Neural progenitor cell (in vitro differentiated cells): ENCODE measurements at regions not wholly inside any gene's neighbourhood (a gene's known extent, or its start where the extent isn't known, plus 50 kb on each side); places are given as distances from the start of the nearest gene placed in this dataset.

Source experiments
- DNase-seq: peaks from one replicate; pipeline ENCODE4 v3.0.0-alpha.2; 2016; ENCODE audit warnings: low spot score
- H2AFZ ChIP-seq: fragments of 200-600 bp; sonication (generic); replicated peaks from 2 replicates; pipeline ENCODE4 v1.6.1; 2016; ENCODE audit warnings: antibody characterized with exemption
- H3F3A ChIP-seq: fragments of 200-600 bp; sonication (generic); 2 replicates; pipeline ENCODE4 v1.6.1; 2016; ENCODE audit warnings: antibody characterized with exemption, low read depth
- H3K27ac ChIP-seq: fragments of 200-600 bp; sonication (generic); 2 replicates; pipeline ENCODE4 v1.5.1; 2016; ENCODE audit warnings: mild to moderate bottlenecking
- H3K27me3 ChIP-seq: fragments of 200-600 bp; sonication (generic); 2 replicates; pipeline ENCODE4 v1.6.1; 2016; ENCODE audit warnings: mild to moderate bottlenecking, moderate library complexity
- H3K36me3 ChIP-seq: fragments of 200-600 bp; sonication (generic); 2 replicates; pipeline ENCODE4 v1.5.1; 2016
- H3K4me1 ChIP-seq: fragments of 200-600 bp; sonication (generic); 2 replicates; pipeline ENCODE4 v1.6.1; 2016; ENCODE audit warnings: mixed run types
- H3K4me2 ChIP-seq: fragments of 200-600 bp; sonication (generic); 2 replicates; pipeline ENCODE4 v1.6.1; 2016
- H3K4me3 ChIP-seq: fragments of 200-600 bp; sonication (generic); 2 replicates; pipeline ENCODE4 v1.5.1; 2016
- H3K79me2 ChIP-seq: fragments of 200-600 bp; sonication (generic); 2 replicates; pipeline ENCODE4 v1.6.1; 2016; ENCODE audit warnings: low read depth
- H3K9ac ChIP-seq: fragments of 200-600 bp; sonication (generic); 2 replicates; pipeline ENCODE4 v1.6.1; 2016
- H3K9me3 ChIP-seq: fragments of 200-600 bp; sonication (generic); 2 replicates; pipeline ENCODE4 v1.5.1; 2016; ENCODE audit warnings: low read depth
- H4K20me1 ChIP-seq: fragments of 200-600 bp; sonication (generic); 2 replicates; pipeline ENCODE4 v1.6.1; 2016; ENCODE audit warnings: low read depth
- H3K27ac Mint-ChIP-seq: 3 replicates; pipeline ENCODE4 v1.8.0; 2021; ENCODE audit warnings: mixed read lengths
- H3K27me3 Mint-ChIP-seq: 2 replicates; pipeline ENCODE4 v1.8.0; 2022; ENCODE audit warnings: low read depth, mild to moderate bottlenecking, inconsistent platforms, moderate library complexity, mixed read lengths; ENCODE audit not compliant: insufficient read depth
- H3K36me3 Mint-ChIP-seq: 3 replicates; pipeline ENCODE4 v1.8.0; 2021; ENCODE audit warnings: mixed read lengths
- H3K4me1 Mint-ChIP-seq: 3 replicates; pipeline ENCODE4 v1.8.0; 2021; ENCODE audit warnings: mixed read lengths
- H3K4me3 Mint-ChIP-seq: 3 replicates; pipeline ENCODE4 v1.8.0; 2021; ENCODE audit warnings: mild to moderate bottlenecking, moderate library complexity, mixed read lengths
- H3K9me3 Mint-ChIP-seq: 3 replicates; pipeline ENCODE4 v1.8.0; 2020; ENCODE audit warnings: mixed read lengths
- EZH2 ChIP-seq: fragments of 200-600 bp; sonication (generic); IDR thresholded peaks from 2 replicates; pipeline ENCODE4 v1.6.1; 2017; ENCODE audit warnings: antibody characterized with exemption, mild to moderate bottlenecking, moderate library complexity
- EZH2phosphoT487 ChIP-seq: fragments of 200-600 bp; sonication (generic); IDR thresholded peaks from 2 replicates; pipeline ENCODE4 v1.6.1; 2017; ENCODE audit warnings: antibody characterized with exemption
- TF ChIP-seq, protein P1 (sequence below): fragments of 200-600 bp; sonication (generic); IDR thresholded peaks from 2 replicates; pipeline ENCODE4 v1.5.1; 2017; ENCODE audit warnings: antibody characterized with exemption, mild to moderate bottlenecking

DNA sequence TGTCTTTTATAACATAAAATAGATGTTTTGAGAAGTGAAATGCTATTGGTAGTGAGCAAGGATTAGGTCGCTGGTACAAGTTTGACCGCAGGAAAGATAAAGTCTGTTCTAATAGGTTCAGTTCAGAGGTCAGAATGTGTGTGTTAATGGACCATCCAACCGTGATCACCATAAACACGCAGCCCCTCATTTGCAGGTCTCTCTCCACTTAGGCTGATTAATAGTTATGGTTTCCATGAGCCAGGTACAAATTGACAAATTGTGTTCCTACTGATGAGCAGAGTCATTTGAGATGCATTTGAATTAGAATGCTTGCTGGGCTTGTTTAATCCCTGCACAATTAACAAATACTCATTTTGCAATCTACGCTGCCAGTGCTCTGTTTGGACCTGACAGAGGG lies 318.1 kb upstream of the GOT2 start:
- no peak overlapping the region for H3K27ac Mint-ChIP-seq
- H3K4me1 Mint-ChIP-seq, result peaks cover 8% of the 10 kb centered on the region
- Histone ChIP-seq H3K9ac (no peak overlapping the region), H3K36me3 (no peaks in the 10 kb centered on the region), H3F3A (peaks cover 2% of the 10 kb centered on the region), H3K27ac (no peak overlapping the region), H3K4me1 (no peaks in the 10 kb centered on the region), H3K27me3 (no peaks in the 10 kb centered on the region), H3K4me2 (no peak overlapping the region), H4K20me1 (no peaks in the 10 kb centered on the region), H3K4me3 (no peak overlapping the region), H2AFZ (no peak overlapping the region), H3K79me2 (no peaks in the 10 kb centered on the region), H3K9me3 (no peaks in the 10 kb centered on the region)
- H3K36me3 Mint-ChIP-seq, result no peaks in the 10 kb centered on the region
- no peak for DNase-seq
- H3K27me3 Mint-ChIP-seq, result peaks cover 2% of the 10 kb centered on the region
- H3K4me3 Mint-ChIP-seq, result no peak overlapping the region
- TF ChIP-seq EZH2phosphoT487 (no peak), EZH2 (no peak)
- TF ChIP-seq, protein P1, sequence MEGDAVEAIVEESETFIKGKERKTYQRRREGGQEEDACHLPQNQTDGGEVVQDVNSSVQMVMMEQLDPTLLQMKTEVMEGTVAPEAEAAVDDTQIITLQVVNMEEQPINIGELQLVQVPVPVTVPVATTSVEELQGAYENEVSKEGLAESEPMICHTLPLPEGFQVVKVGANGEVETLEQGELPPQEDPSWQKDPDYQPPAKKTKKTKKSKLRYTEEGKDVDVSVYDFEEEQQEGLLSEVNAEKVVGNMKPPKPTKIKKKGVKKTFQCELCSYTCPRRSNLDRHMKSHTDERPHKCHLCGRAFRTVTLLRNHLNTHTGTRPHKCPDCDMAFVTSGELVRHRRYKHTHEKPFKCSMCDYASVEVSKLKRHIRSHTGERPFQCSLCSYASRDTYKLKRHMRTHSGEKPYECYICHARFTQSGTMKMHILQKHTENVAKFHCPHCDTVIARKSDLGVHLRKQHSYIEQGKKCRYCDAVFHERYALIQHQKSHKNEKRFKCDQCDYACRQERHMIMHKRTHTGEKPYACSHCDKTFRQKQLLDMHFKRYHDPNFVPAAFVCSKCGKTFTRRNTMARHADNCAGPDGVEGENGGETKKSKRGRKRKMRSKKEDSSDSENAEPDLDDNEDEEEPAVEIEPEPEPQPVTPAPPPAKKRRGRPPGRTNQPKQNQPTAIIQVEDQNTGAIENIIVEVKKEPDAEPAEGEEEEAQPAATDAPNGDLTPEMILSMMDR, result no peak
- H3K9me3 Mint-ChIP-seq, result peaks cover 2% of the 10 kb centered on the region

DNA sequence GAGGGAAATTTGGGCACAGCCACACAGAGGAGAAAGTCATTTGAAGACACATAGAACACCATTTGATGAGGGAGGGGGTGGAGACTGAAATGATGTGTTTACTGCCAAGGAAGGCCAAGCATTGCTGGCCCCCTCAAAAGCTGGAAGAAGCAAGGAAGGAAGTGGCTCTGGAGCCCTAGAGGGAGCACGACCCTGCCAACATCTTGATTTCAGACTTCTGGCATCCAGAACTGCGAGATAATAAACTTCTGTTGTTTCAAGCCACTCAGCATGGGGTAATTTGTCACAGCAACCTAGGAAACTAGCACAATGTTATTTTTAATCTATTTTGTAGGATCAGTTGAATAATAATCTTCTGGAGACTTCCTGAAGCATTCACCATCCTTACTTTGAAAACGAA lies 314.8 kb upstream of the GOT2 start:
- H3K4me3 ChIP-seq, result no peak overlapping the region
- H4K20me1 ChIP-seq, result no peaks in the 10 kb centered on the region
- H3K79me2 ChIP-seq, result no peaks in the 10 kb centered on the region
- no peak for DNase-seq
- Mint-ChIP-seq H3K27ac (no peak overlapping the region), H3K36me3 (no peaks in the 10 kb centered on the region), H3K27me3 (peaks cover 2% of the 10 kb centered on the region), H3K9me3 (peaks cover 2% of the 10 kb centered on the region), H3K4me1 (peaks cover 8% of the 10 kb centered on the region), H3K4me3 (no peak overlapping the region)
- H3K27me3 ChIP-seq, result no peaks in the 10 kb centered on the region
- no peak overlapping the region for H3K9ac ChIP-seq
- peaks cover 2% of the 10 kb centered on the region for H3F3A ChIP-seq
- H3K4me1 ChIP-seq, result no peaks in the 10 kb centered on the region
- no peak overlapping the region for H3K27ac ChIP-seq
- no peak overlapping the region for H3K4me2 ChIP-seq
- H3K9me3 ChIP-seq, result no peaks in the 10 kb centered on the region
- TF ChIP-seq, protein P1, result no peak
- TF ChIP-seq EZH2 (no peak), EZH2phosphoT487 (no peak)
- H2AFZ ChIP-seq, result no peak overlapping the region
- no peaks in the 10 kb centered on the region for H3K36me3 ChIP-seq

DNA sequence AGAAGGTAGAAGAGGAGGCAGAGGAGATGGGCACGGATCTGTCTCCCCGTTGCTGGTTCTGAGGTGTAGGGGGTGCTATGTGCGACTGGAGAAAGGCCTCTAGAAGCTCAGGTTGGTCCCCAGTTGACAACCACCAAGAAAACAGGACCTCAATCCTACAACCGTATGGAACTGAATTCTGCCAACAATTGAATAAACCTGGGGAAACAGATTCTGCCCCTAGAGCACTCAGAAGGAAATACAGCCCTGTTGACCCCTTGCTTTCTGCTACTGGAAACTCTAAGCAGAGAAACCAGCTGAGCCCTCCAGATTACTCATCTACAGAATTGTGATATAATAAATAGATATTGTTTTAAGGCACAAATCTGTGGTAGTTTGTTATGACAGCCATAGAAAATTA lies 313.0 kb upstream of the GOT2 start:
- Histone ChIP-seq H3K27ac (no peak overlapping the region), H3K4me1 (no peaks in the 10 kb centered on the region), H3K9ac (no peak overlapping the region), H3K27me3 (no peaks in the 10 kb centered on the region), H3K4me3 (no peak overlapping the region), H3K36me3 (no peaks in the 10 kb centered on the region), H2AFZ (no peak overlapping the region), H3K4me2 (no peak overlapping the region), H3F3A (peaks cover 2% of the 10 kb centered on the region), H4K20me1 (no peaks in the 10 kb centered on the region), H3K79me2 (no peaks in the 10 kb centered on the region), H3K9me3 (no peaks in the 10 kb centered on the region)
- Mint-ChIP-seq H3K4me3 (no peak overlapping the region), H3K4me1 (peaks cover 5% of the 10 kb centered on the region), H3K9me3 (no peaks in the 10 kb centered on the region), H3K27me3 (no peaks in the 10 kb centered on the region), H3K27ac (no peak overlapping the region), H3K36me3 (no peaks in the 10 kb centered on the region)
- no peak for TF ChIP-seq EZH2phosphoT487
- TF ChIP-seq, protein P1, result peak; percentile 34
- DNase-seq, result peak; percentile 11

DNA sequence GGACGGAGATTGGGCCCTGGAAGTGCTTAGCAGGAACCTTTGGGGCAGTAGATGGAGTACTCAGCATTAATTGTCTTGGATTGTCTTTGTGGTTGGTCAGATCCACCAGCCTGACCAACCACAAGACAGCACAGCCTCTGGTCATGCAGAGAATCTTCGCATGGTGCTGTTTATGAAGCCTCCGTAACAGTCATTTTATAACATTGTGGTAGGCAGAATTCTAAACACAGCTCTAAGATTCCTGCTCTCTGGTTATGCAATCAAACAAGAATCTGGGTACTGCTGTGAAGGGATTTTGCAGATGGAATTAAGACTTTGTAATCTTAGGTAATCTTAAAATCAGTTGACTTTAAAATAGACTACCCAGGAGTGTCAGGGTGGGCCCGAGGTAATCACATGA lies 312.2 kb upstream of the GOT2 start:
- H3K4me2 ChIP-seq, result no peak overlapping the region
- H2AFZ ChIP-seq, result no peak overlapping the region
- no peak overlapping the region for H3K4me3 Mint-ChIP-seq
- no peaks in the 10 kb centered on the region for H3K9me3 Mint-ChIP-seq
- DNase-seq, result no peak
- H3K79me2 ChIP-seq, result no peaks in the 10 kb centered on the region
- H3K4me1 ChIP-seq, result no peaks in the 10 kb centered on the region
- H3K27ac Mint-ChIP-seq, result no peak overlapping the region
- H3K4me3 ChIP-seq, result no peak overlapping the region
- H3K27me3 ChIP-seq, result no peaks in the 10 kb centered on the region
- H4K20me1 ChIP-seq, result no peaks in the 10 kb centered on the region
- no peaks in the 10 kb centered on the region for H3K36me3 Mint-ChIP-seq
- H3K27me3 Mint-ChIP-seq, result no peaks in the 10 kb centered on the region
- no peaks in the 10 kb centered on the region for H3K9me3 ChIP-seq
- no peaks in the 10 kb centered on the region for H3F3A ChIP-seq
- no peak overlapping the region for H3K9ac ChIP-seq
- H3K4me1 Mint-ChIP-seq, result peaks cover 4% of the 10 kb centered on the region
- no peaks in the 10 kb centered on the region for H3K36me3 ChIP-seq
- no peak overlapping the region for H3K27ac ChIP-seq
- TF ChIP-seq EZH2phosphoT487 (no peak), EZH2 (no peak)
- TF ChIP-seq, protein P1, result no peak
